ENCODE measurements at regions not wholly inside any gene's neighbourhood (a gene's known extent, or its start where the extent isn't known, plus 50 kb on each side); places are given as distances from the start of the nearest gene placed in this dataset.

- DNase-seq (ENCODE audit: low read depth in 3 of 3, low spot score in 2 of 3), result no peak
Measured at GRCh38 chr7:124692425-124692824, 73.2 kb downstream of the GPR37 start.

DNA sequence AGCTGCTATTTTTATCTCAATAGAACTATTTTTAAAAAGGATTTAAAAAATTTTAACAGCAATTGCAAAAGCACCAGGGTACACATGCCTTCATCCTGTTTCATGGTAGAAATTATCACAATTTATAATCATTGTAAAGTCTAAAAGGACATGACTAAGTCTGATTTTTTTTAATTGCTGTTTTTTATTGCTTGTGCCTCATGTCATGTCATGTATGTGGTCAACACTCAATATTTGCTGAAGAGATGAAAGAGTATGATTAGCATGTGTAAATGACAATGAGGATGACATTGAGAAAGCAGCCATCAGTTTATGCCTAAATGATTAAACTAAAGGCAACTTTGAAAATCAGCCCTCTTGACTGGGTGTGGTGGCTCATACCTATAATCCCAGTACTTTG lies 74.8 kb downstream of the GPR37 start:
- no peak for DNase-seq (ENCODE audit: low read depth in 3 of 3, low spot score in 2 of 3)

GRCh38 chr7:124689931-124690330 lies 75.7 kb downstream of the GPR37 start:
- no peak for DNase-seq (ENCODE audit: low read depth in 3 of 3, low spot score in 2 of 3)

DNA sequence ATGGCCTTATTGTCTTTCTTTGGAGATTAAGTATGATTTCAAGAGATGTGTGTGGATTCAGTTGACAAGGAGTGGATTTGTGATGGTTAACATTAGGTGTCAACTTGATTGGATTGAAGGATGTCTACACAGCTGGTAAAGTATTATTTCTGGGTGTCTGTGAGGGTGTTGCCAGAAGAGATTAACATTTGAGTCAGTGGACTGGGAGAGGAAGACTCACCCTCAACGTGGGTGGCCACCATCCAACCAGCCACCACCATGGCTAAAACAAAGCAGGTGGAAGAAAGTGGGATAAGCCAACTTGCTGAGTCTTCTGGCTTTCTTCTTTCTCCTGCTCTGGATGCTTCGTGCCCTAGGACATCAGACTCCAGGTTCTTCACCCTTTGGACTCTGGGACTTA lies 76.1 kb downstream of the GPR37 start:
- no peak for DNase-seq (ENCODE audit: low read depth in 3 of 3, low spot score in 2 of 3)

GRCh38 chr7:124688991-124689390 lies 76.6 kb downstream of the GPR37 start:
- no peak for DNase-seq (ENCODE audit: low read depth in 3 of 3, low spot score in 2 of 3)

- no peak for DNase-seq (ENCODE audit: low read depth in 3 of 3, low spot score in 2 of 3)
Measured at GRCh38 chr7:124686543-124687171, 78.9 kb downstream of the GPR37 start.

GRCh38 chr7:124681946-124682345 lies 83.6 kb downstream of the GPR37 start:
- no peak for DNase-seq (ENCODE audit: low read depth in 3 of 3, low spot score in 2 of 3)

- no peak for DNase-seq (ENCODE audit: low read depth in 3 of 3, low spot score in 2 of 3)
Measured at GRCh38 chr7:124680304-124680703, 85.3 kb downstream of the GPR37 start.

DNA sequence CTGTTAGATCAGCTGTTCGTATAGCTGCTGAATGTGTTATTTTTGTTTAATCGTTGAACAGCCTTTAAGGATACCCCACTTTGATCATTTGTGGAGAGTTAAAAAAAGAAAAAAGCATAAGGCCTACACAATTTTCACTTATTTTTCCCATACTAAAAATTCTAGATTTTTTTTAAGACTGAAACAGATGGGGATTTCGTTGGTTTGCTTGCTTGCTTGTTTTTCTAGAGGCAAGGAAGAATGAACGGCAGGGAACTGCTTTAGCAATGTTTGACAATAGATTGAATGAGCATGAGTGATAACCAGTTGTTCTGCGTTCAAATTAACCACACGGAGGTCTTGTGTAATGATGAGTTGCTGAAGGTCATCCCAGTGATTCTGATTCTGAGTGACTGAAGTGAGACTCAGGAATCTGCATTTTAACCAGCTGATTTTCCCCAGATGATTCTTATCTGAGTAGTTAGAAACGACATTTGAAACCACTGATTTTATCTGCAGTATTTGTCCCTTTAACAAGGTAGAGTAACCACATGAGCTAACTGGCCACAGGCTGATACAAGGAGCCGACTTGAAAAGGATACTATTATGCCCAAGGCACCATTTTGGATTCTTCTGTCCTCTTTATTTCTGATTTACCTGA lies 85.9 kb downstream of the GPR37 start:
- DNase-seq (ENCODE audit: low read depth in 3 of 3, low spot score in 2 of 3), result no peak

DNA sequence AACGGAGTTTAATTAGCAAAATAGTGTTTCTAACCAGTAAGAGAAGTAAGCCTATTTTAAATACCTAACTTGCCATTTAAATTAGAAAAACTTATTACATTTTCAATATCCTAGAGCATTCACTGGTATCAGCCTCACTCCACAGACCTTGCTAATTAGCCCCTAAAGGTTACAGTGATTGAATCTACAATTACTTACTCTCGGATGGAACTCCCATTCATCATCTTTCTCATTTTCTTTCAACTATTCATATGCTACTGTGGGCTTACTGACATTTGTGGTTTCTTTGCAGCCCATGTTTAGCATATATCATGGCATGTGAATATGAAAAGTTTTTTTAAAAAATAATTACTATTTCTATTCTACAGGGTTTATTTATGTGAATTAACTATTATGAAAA lies 86.4 kb downstream of the GPR37 start:
- DNase-seq (ENCODE audit: low read depth in 3 of 3, low spot score in 2 of 3), result no peak

DNA sequence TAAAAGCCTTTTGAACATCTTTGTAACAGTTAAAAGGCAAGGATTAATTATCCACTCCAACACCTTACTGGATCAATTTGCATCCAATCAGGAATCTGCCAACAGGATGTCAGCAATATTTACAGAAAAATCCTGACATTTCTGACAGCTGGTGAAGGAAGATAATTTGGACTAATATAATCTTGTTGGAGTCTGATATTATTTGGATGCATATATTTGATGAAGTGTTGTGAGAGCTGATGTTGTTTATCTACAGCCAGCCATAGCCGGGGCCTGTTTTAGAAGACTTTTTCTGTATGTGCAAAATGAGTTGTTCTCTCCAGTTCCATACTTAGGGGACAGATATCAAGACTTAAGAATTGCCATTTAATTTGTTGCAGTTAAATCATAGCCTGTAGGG lies 91.1 kb downstream of the GPR37 start:
- DNase-seq (ENCODE audit: low read depth in 3 of 3, low spot score in 2 of 3), result no peak

- DNase-seq (ENCODE audit: low read depth in 3 of 3, low spot score in 2 of 3), result no peak
Measured at GRCh38 chr7:124672011-124672410, 93.6 kb downstream of the GPR37 start.

DNA sequence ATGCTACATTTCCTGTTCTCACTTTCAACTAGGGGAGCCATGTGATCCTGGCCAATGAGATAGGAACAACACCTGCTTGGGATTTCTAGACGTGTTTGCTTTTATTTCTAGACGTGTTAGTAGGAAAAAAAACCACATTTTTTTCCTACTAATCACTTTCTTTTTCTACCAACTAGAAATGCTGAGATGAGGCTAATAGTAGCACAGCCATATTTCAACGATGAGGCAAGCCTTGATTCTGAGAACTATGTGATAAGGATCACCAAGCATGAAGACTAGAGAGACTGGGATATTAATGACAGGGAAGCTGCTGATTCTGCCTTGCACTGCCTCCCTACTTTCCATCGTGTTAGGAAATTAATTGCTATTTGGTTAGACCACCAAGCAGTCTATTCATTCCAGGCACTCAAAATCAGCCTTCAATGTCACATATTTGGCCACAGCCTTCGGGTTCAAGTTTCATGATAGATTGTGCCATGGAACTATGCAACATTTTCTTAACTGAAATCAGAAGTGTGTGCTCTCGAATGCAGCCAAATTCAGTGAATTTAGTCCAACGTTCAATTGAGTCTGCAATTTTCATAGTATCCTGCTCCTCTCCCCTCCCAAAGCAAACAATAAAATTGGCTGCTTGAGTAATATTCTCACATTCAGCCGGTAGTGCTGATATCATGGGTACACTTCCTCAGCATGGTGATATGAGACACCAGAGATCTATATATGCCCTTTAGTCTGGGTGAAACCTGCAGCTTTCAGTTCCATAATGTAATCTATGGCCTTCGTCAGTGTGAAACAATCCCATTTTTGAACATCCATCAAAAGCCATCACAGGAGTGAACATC lies 98.1 kb downstream of the GPR37 start:
- no peak for DNase-seq (ENCODE audit: low read depth in 3 of 3, low spot score in 2 of 3)

DNA sequence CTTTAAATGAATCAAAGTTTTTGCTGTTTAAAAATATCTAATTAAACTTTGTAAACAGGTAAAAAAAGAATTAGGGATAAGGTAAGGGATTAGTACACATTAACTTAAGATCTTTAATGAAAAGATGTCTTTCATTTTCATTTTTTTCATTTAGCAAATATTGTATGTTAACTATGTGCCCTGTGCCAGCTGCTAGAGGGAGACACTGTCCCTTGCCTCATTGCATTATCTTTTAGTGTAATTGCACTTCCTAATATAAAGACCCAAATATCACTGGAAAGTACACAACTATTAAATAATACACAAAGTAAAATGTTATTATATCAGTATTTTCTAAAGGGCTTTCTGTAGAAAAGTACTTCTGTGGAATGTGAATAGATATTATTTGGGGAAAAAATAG lies 102.7 kb downstream of the GPR37 start:
- no peak for DNase-seq (ENCODE audit: low read depth in 3 of 3, low spot score in 2 of 3)

DNA sequence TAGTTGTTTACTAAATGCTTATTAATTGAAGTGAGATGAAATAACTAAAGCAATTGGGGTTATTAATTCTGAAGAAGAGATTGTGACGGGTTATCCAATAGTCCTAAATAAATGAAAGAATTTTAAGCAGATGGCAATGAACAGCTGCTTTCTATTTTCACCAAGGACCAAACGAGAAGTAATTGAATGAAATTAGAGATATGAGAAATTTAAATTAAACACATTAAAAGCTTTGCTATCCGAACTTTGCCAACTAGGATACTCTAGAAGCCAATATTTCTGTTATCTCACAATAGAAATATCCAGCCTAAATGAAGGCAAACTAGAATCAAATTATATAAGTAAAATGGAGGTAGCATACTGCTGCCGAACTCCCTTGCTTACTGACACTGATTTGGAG lies 103.2 kb downstream of the GPR37 start:
- no peak for DNase-seq (ENCODE audit: low read depth in 3 of 3, low spot score in 2 of 3)

DNA sequence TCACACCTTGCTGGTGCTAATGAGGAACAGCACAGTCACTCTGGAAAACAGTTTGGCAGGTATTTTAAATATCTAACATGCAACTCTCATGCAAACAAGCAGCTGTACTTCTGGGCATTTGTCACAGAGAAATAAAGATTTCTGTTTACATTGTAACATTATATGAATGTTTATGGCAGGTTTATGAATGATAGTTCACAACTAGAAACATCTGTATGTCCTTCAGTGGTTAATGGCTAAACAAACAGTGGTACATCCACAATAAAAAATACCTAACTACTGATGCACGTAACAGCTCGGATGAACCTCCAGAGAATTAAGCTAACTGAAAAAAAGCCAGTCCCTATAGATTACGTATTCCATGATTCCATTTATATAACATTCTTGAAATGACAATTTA lies 109.6 kb downstream of the GPR37 start:
- DNase-seq (ENCODE audit: low read depth in 3 of 3, low spot score in 2 of 3), result no peak

GRCh38 chr7:124652237-124652636 lies 113.4 kb downstream of the GPR37 start:
- DNase-seq (ENCODE audit: low read depth in 3 of 3, low spot score in 2 of 3), result no peak

DNA sequence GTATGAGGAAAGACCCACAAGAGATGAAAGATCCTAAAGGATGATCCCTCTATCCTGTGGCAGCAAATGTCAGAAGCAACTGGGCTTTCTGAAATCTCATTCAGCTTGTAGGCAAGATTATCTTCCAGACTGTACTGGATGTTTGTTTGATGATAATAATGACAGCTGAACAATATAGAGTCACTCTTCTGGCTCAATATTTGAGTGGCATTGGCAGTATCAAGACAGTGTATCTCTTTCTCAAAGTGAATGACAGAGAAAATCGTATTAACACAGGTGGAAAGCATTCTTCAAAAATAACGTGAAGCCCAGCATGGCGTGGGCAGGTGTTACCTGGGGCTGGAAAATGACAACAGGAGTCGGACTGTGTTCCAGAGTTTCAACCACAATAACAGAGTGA lies 114.5 kb downstream of the GPR37 start:
- no peak for DNase-seq (ENCODE audit: low read depth in 3 of 3, low spot score in 2 of 3)

- DNase-seq (ENCODE audit: low read depth in 3 of 3, low spot score in 2 of 3), result no peak
Measured at GRCh38 chr7:124649397-124650014, 116.1 kb downstream of the GPR37 start.

- no peak for DNase-seq (ENCODE audit: low read depth in 3 of 3, low spot score in 2 of 3)
Measured at GRCh38 chr7:124647630-124648306, 117.8 kb downstream of the GPR37 start.

DNA sequence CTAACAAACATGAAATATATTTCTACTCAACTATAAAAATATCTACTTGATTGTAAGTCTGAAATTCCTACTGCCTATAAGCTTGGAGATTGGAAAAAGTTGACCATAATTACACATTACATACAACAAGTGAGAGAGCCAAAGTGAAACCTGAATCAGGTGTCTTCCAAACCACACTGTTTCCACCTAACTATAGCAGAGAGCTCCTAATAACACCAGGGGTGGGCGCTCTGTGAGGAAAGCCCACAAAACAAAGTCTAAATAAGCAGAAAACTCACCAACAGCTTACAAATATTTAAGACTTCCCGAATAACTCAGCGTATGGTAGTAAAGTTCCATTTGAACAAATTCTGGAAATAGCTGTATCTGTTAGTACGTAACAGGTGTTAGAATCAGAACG lies 119.9 kb downstream of the GPR37 start:
- no peak for DNase-seq (ENCODE audit: low read depth in 3 of 3, low spot score in 2 of 3)

Measured in right renal cortex interstitium (tissue), 3 donors.